Panc1 (cell line): ENCODE measurements at regions not wholly inside any gene's neighbourhood (a gene's known extent, or its start where the extent isn't known, plus 50 kb on each side); places are given as distances from the start of the nearest gene placed in this dataset.

ENCODE experiments used
- ATAC-seq: fragments of 200-7000 bp; cut with Tn5 transposase; 2 replicates; pipeline ENCODE4 v1.9.1; 2020; ENCODE audit warnings: mild to moderate bottlenecking, moderate library complexity
- BruUV-seq: library from RNA; stranded (reverse); fragments of 400-500 nt; replicated peaks from 2 replicates; lab custom pipeline; 2021; lab: Mats Ljungman, UMichigan
- CTCF ChIA-PET: fragments of 300-600 bp; sonication (Branson Sonifier 250); formaldehyde crosslinking; loops from one replicate; lab custom pipeline; 2022; ENCODE audit warnings: antibody characterized with exemption; lab: Charles Lee
- POLR2A ChIA-PET: fragments of 300-600 bp; sonication (Branson Sonifier 250); formaldehyde crosslinking; loops from one replicate; lab custom pipeline; 2022; ENCODE audit warnings: antibody characterized with exemption; lab: Charles Lee
- DNase-seq: peaks from one replicate; pipeline ENCODE4 v3.0.0-alpha.2; 2010; ENCODE audit warnings: low read depth, low spot score
- H3K27ac ChIP-seq: 2 replicates; pipeline ENCODE4 v1.5.1; 2011; ENCODE audit warnings: mild to moderate bottlenecking, low read length, inconsistent platforms
- H3K27me3 ChIP-seq: fragments of 200-500 bp; sonication (Bioruptor generic); 2 replicates; pipeline ENCODE4 v1.6.0; 2014; ENCODE audit warnings: low read length, inconsistent platforms; ENCODE audit not compliant: control insufficient read depth, insufficient read depth
- H3K36me3 ChIP-seq: fragments of 200-500 bp; sonication (Bioruptor generic); 2 replicates; pipeline ENCODE4 v1.5.1; 2014; ENCODE audit warnings: inconsistent platforms, mild to moderate bottlenecking, low read length, moderate library complexity; ENCODE audit not compliant: control insufficient read depth, insufficient read depth
- H3K4me1 ChIP-seq: 2 replicates; pipeline ENCODE4 v1.5.1; 2011; ENCODE audit warnings: inconsistent platforms, mild to moderate bottlenecking, low read length, moderate library complexity; ENCODE audit not compliant: control insufficient read depth, insufficient read depth
- H3K4me3 ChIP-seq, 2 experiments: 2 replicates each; pipeline ENCODE4 v1.5.1; 2011 to 2012; ENCODE audit warnings: low read depth in 2 of 2, low read length in 2 of 2, mild to moderate bottlenecking in 2 of 2, inconsistent platforms in 1 of 2, moderate library complexity in 1 of 2
- H3K9me3 ChIP-seq: fragments of 200-500 bp; sonication (Bioruptor generic); 2 replicates; pipeline ENCODE4 v1.5.1; 2014; ENCODE audit warnings: low read depth, mild to moderate bottlenecking, inconsistent platforms, low read length, moderate library complexity; ENCODE audit not compliant: control insufficient read depth, insufficient read depth
- CTCF ChIP-seq: fragments of 450-650 bp; IDR thresholded peaks from 2 replicates; pipeline ENCODE4 v1.5.1; 2017; ENCODE audit warnings: mild to moderate bottlenecking
- POLR2AphosphoS5 ChIP-seq: IDR thresholded peaks from 2 replicates; pipeline ENCODE4 v1.6.1; 2012; ENCODE audit warnings: mild to moderate bottlenecking, low read depth, low read length, moderate library complexity
- SIN3A ChIP-seq: IDR thresholded peaks from 2 replicates; pipeline ENCODE4 v1.6.1; 2012; ENCODE audit warnings: low read depth, mild to moderate bottlenecking, low read length, moderate library complexity, borderline replicate concordance; ENCODE audit not compliant: insufficient read depth
- TCF7L2 ChIP-seq: IDR thresholded peaks from 2 replicates; pipeline ENCODE4 v1.6.1; 2011; ENCODE audit warnings: mild to moderate bottlenecking, low read depth, low read length, inconsistent platforms
- in situ Hi-C: cut with HindIII; loops from 2 replicates; pipeline ENCODE4 v1.10.0; 2016; ENCODE audit warnings: low sequenced_read_pairs, low pct_unique_long_range_greater_than_20kb
- intact Hi-C: fragments of 100-400 bp; cut with micrococcal nuclease; formaldehyde crosslinking; loops from one replicate; pipeline ENCODE4 v1.10.0; 2022; ENCODE audit not compliant: unreplicated experiment
- TF ChIP-seq, protein P1 (sequence below), 2 experiments: IDR thresholded peaks; 2 replicates each; pipeline ENCODE4 v1.6.1; 2011 to 2012; ENCODE audit warnings: low read depth in 2 of 2, control low read depth in 1 of 2, low read length in 1 of 2, mild to moderate bottlenecking in 1 of 2, moderate library complexity in 1 of 2; ENCODE audit not compliant: insufficient read depth in 1 of 2

DNA sequence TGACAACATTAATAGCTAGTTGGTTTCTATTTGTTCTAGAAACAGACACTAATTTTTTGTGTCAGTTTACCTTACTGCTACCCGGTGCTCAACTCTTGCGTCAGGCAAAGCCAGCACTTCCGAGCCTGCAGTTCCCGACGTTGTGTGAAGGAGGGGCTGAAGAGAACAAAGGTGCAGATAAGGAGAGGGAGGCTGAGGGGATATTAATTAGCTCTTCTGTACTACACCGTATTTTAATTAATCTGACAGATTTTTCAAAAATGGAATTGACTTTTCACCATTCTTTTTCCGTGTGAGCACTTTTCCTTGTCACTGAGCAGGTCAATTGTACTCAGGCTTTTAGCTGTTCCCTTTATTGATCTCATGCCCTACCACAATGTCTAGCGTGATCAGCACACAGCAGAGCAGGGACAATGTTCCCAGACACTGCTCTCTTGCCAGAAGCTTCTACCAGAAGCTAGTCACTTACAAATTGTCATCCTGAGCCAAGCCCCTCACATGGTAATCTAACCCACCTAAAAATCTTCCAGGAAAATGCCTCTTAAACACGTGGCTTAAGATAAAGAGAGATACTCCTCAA, 650.5 kb upstream of the MKI67 start:
- Histone ChIP-seq H3K27ac (no peak overlapping the region), H3K27me3 (peaks cover 4% of the 10 kb centered on the region; the same call in 1 of the 2 replicates), H3K9me3 (no peaks in the 10 kb centered on the region), H3K4me1 (no peaks in the 10 kb centered on the region), H3K36me3 (no peaks in the 10 kb centered on the region), H3K4me3 (no peak overlapping the region)
- POLR2A ChIA-PET, result no interaction called here
- no peak for TF ChIP-seq TCF7L2
- no peak for TF ChIP-seq CTCF
- TF ChIP-seq SIN3A, result no peak
- no peak for TF ChIP-seq POLR2AphosphoS5
- TF ChIP-seq, protein P1, sequence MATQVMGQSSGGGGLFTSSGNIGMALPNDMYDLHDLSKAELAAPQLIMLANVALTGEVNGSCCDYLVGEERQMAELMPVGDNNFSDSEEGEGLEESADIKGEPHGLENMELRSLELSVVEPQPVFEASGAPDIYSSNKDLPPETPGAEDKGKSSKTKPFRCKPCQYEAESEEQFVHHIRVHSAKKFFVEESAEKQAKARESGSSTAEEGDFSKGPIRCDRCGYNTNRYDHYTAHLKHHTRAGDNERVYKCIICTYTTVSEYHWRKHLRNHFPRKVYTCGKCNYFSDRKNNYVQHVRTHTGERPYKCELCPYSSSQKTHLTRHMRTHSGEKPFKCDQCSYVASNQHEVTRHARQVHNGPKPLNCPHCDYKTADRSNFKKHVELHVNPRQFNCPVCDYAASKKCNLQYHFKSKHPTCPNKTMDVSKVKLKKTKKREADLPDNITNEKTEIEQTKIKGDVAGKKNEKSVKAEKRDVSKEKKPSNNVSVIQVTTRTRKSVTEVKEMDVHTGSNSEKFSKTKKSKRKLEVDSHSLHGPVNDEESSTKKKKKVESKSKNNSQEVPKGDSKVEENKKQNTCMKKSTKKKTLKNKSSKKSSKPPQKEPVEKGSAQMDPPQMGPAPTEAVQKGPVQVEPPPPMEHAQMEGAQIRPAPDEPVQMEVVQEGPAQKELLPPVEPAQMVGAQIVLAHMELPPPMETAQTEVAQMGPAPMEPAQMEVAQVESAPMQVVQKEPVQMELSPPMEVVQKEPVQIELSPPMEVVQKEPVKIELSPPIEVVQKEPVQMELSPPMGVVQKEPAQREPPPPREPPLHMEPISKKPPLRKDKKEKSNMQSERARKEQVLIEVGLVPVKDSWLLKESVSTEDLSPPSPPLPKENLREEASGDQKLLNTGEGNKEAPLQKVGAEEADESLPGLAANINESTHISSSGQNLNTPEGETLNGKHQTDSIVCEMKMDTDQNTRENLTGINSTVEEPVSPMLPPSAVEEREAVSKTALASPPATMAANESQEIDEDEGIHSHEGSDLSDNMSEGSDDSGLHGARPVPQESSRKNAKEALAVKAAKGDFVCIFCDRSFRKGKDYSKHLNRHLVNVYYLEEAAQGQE (IDR thresholded peaks at IDR 0.05; ENCODE audit: insufficient read depth in 1 of 2, low read depth in 2 of 2, low read length in 1 of 2), result no peak
- ATAC-seq (no peak), DNase-seq (no peak)
- intact Hi-C loops, result no loop called here
- CTCF ChIA-PET, result interaction anchor here (0.6 kb wide), 1 partner anchor 708 kb away, joined by 4 read pairs; no protein-coding TSS in a partner anchor
- no TSS peak for BruUV-seq
- in situ Hi-C loops, result no loop called here

- Histone ChIP-seq H3K9me3 (no peaks in the 10 kb centered on the region), H3K27ac (no peak overlapping the region), H3K36me3 (no peaks in the 10 kb centered on the region), H3K4me1 (no peaks in the 10 kb centered on the region), H3K4me3 (no peak overlapping the region), H3K27me3 (peaks cover 4% of the 10 kb centered on the region; the same call in 1 of the 2 replicates)
- ATAC-seq (no peak), DNase-seq (no peak)
- intact Hi-C loops (no loop called here), in situ Hi-C loops (no loop called here)
- ChIA-PET CTCF (no interaction called here), POLR2A (no interaction called here)
- no TSS peak for BruUV-seq
- no peak for TF ChIP-seq SIN3A
- TF ChIP-seq, protein P1 (IDR thresholded peaks at IDR 0.05; ENCODE audit: insufficient read depth in 1 of 2, low read depth in 2 of 2, low read length in 1 of 2), result no peak
- no peak for TF ChIP-seq TCF7L2
- TF ChIP-seq POLR2AphosphoS5, result no peak
- TF ChIP-seq CTCF, result no peak
Observed at GRCh38 chr10:128777342-128777741, 651.1 kb upstream of the MKI67 start.
